ENCODE measurements at regions not wholly inside any gene's neighbourhood (a gene's known extent, or its start where the extent isn't known, plus 50 kb on each side); places are given as distances from the start of the nearest gene placed in this dataset.

- TF ChIP-seq CTCF (IDR thresholded peaks at IDR 0.05; ENCODE audit: low read length) (peak; percentile 11; the same call in 1 of the 2 replicates), EZH2 (optimal IDR thresholded peaks at IDR 0.05; ENCODE audit: low read depth, low read length) (no peak), EZH2phosphoT487 (IDR thresholded peaks at IDR 0.05; ENCODE audit: low read length) (no peak)
Observed at GRCh38 chr4:177579649-177580048, 137.4 kb upstream of the AGA start.

Measured in MM.1S (cell line).